Right cardiac atrium (tissue), 5 donors: ENCODE measurements at regions not wholly inside any gene's neighbourhood (a gene's known extent, or its start where the extent isn't known, plus 50 kb on each side); places are given as distances from the start of the nearest gene placed in this dataset.
"Not testable (repeated sequence)": the region's sequence is repeated elsewhere in the genome, so short reads cannot be mapped to it uniquely, and the experiment has no call there.

Source experiments
- ATAC-seq, 2 donors: fragments of 200-7000 bp; cut with Tn5 transposase; one replicate each; pipeline versions ENCODE4 v1.8.0 to v1.9.1; 2020; ENCODE audit warnings: moderate library complexity in 2 of 2, mild to moderate bottlenecking in 1 of 2
- DNase-seq, 3 donors: peaks; one replicate each; pipeline ENCODE4 v3.0.0-alpha.2; 2020
- H3K27ac ChIP-seq: one replicate; pipeline ENCODE4 v1.5.1; 2013; ENCODE audit warnings: mild to moderate bottlenecking, low read length, control low read depth, moderate library complexity
- H3K27me3 ChIP-seq: one replicate; pipeline ENCODE4 v1.6.1; 2013; ENCODE audit not compliant: control insufficient read depth, insufficient read depth
- H3K4me1 ChIP-seq: one replicate; pipeline ENCODE4 v1.6.1; 2013; ENCODE audit warnings: low read length; ENCODE audit not compliant: control insufficient read depth, insufficient read depth
- H3K4me3 ChIP-seq: one replicate; pipeline ENCODE4 v1.5.1; 2013; ENCODE audit warnings: low read length, control low read depth
- H3K9me3 ChIP-seq: one replicate; pipeline ENCODE4 v1.6.1; 2013; ENCODE audit warnings: low read length; ENCODE audit not compliant: control insufficient read depth
- WGBS: extraction: QIAGEN DNeasy Blood & Tissue Kit; methylation state at CpG from one replicate; pipeline ENCODE4 v1.1.7; 2013; 5-methylcytosine and 5-hydroxymethylcytosine counted together
- intact Hi-C, 4 donors: fragments of 100-400 bp; cut with DNase I; formaldehyde crosslinking; loops; one replicate each; pipeline versions ENCODE4 v1.11.0 to v1.14.0; 2022 to 2023
- donor health status: healthy with polysubstance abuse.
- donor health status: DM: no; HTN: yes; CAD: no.
- donor health status: DM: no; HTN: no; CAD: no.
- donor health status: DM: no; HTN: yes; CAD: no; lungs with severe emphysema.
- donor health status: DM: yes; HTN: yes; CAD: no.

GRCh38 chr11:25816411-25816810 is 515.5 kb upstream of the ANO3 start:
- Histone ChIP-seq H3K4me1 (no peaks in the 10 kb centered on the region), H3K27me3 (no peaks in the 10 kb centered on the region), H3K27ac (no peak overlapping the region), H3K4me3 (no peak overlapping the region), H3K9me3 (no peaks in the 10 kb centered on the region)
- 79% methylated on average over 3 of the region's 3 CpGs for WGBS
- ATAC-seq (no peak), DNase-seq (no peak)
- intact Hi-C loops, result no loop called here

GRCh38 chr11:25824688-25825087 is 507.2 kb upstream of the ANO3 start:
- DNase-seq, result no peak
- intact Hi-C loops, result no loop called here
- Histone ChIP-seq H3K9me3 (no peaks in the 10 kb centered on the region), H3K27ac (no peak overlapping the region), H3K27me3 (no peaks in the 10 kb centered on the region), H3K4me3 (no peak overlapping the region), H3K4me1 (no peaks in the 10 kb centered on the region)
- no peak for ATAC-seq

- ATAC-seq, DNase-seq, intact Hi-C loops: not testable (repeated sequence)
These were observed 500.4 kb upstream of the ANO3 start for GRCh38 chr11:25831485-25831884.

GRCh38 chr11:25838918-25839625 is 492.9 kb upstream of the ANO3 start:
- Histone ChIP-seq H3K27ac (no peak overlapping the region), H3K4me3 (no peak overlapping the region), H3K9me3 (no peaks in the 10 kb centered on the region), H3K4me1 (no peaks in the 10 kb centered on the region), H3K27me3 (no peaks in the 10 kb centered on the region)
- DNase-seq (no peak), ATAC-seq (no peak)
- WGBS, result 83% methylated on average over 6 of the region's 6 CpGs
- intact Hi-C loops, result no loop called here

More at GRCh38 chr11:25831485-25831884, 500.4 kb upstream of the ANO3 start:
- WGBS, result 92% methylated on average over 10 of the region's 10 CpGs
- H3K27ac ChIP-seq, H3K9me3 ChIP-seq, H3K4me3 ChIP-seq, H3K27me3 ChIP-seq, H3K4me1 ChIP-seq: not testable (repeated sequence)

GRCh38 chr11:25844811-25845210 is 487.1 kb upstream of the ANO3 start:
- Histone ChIP-seq H3K4me3 (no peak overlapping the region), H3K9me3 (no peaks in the 10 kb centered on the region), H3K27ac (no peak overlapping the region), H3K27me3 (no peaks in the 10 kb centered on the region), H3K4me1 (no peaks in the 10 kb centered on the region)
- DNase-seq (no peak), ATAC-seq (no peak)
- 58% methylated on average over 4 of the region's 4 CpGs for WGBS
- intact Hi-C loops, result no loop called here

- H3K4me1 ChIP-seq, result no peaks in the 10 kb centered on the region
- no peaks in the 10 kb centered on the region for H3K9me3 ChIP-seq
- H3K27me3 ChIP-seq, result no peaks in the 10 kb centered on the region
- no peak overlapping the region for H3K27ac ChIP-seq
- no peak overlapping the region for H3K4me3 ChIP-seq
- ATAC-seq (no peak), DNase-seq (no peak)
- intact Hi-C loops, result no loop called here
- 94% methylated on average over 4 of the region's 4 CpGs for WGBS
These were observed 476.0 kb upstream of the ANO3 start for GRCh38 chr11:25855916-25856315.

- no peak for ATAC-seq
- no peak overlapping the region for H3K27ac ChIP-seq
- no peaks in the 10 kb centered on the region for H3K9me3 ChIP-seq
- H3K4me1 ChIP-seq, result no peaks in the 10 kb centered on the region
- intact Hi-C loops, result no loop called here
- no peak overlapping the region for H3K4me3 ChIP-seq
- H3K27me3 ChIP-seq, result no peaks in the 10 kb centered on the region
- 83% methylated on average over 5 of the region's 5 CpGs for WGBS
- no peak for DNase-seq
These were observed 472.2 kb upstream of the ANO3 start for GRCh38 chr11:25859776-25860175.

GRCh38 chr11:25860677-25861450 is 471.1 kb upstream of the ANO3 start:
- WGBS, result 56% methylated on average over 2 of the region's 2 CpGs

GRCh38 chr11:25862159-25862558 is 469.8 kb upstream of the ANO3 start:
- ATAC-seq, result no peak
- 91% methylated on average over 1 of the region's 1 CpG for WGBS
- no peaks in the 10 kb centered on the region for H3K27me3 ChIP-seq
- H3K4me3 ChIP-seq, result no peak overlapping the region
- H3K9me3 ChIP-seq, result no peaks in the 10 kb centered on the region
- intact Hi-C loops, result no loop called here
- DNase-seq, result no peak
- H3K4me1 ChIP-seq, result no peaks in the 10 kb centered on the region
- H3K27ac ChIP-seq, result no peak overlapping the region

More at GRCh38 chr11:25860677-25861450, 471.1 kb upstream of the ANO3 start:
- H3K9me3 ChIP-seq, result no peaks in the 10 kb centered on the region
- no peaks in the 10 kb centered on the region for H3K4me1 ChIP-seq
- H3K4me3 ChIP-seq, result no peak overlapping the region
- DNase-seq (no peak), ATAC-seq (no peak)
- no peaks in the 10 kb centered on the region for H3K27me3 ChIP-seq
- intact Hi-C loops, result no loop called here
- H3K27ac ChIP-seq, result no peak overlapping the region

- Histone ChIP-seq H3K27ac (no peak overlapping the region), H3K9me3 (no peaks in the 10 kb centered on the region), H3K4me3 (no peak overlapping the region), H3K4me1 (no peaks in the 10 kb centered on the region), H3K27me3 (no peaks in the 10 kb centered on the region)
- ATAC-seq (no peak), DNase-seq (no peak)
- intact Hi-C loops, result no loop called here
- 52% methylated on average over 3 of the region's 3 CpGs for WGBS
These were observed 467.9 kb upstream of the ANO3 start for GRCh38 chr11:25863986-25864385.

- intact Hi-C loops, result no loop called here
- 62% methylated on average over 3 of the region's 3 CpGs for WGBS
- DNase-seq, result no peak
- Histone ChIP-seq H3K4me1 (no peaks in the 10 kb centered on the region), H3K4me3 (no peak overlapping the region), H3K27me3 (no peaks in the 10 kb centered on the region), H3K9me3 (peaks cover 1% of the 10 kb centered on the region), H3K27ac (no peak overlapping the region)
- ATAC-seq, result no peak
These were observed 455.4 kb upstream of the ANO3 start for GRCh38 chr11:25876456-25876965.
